GM21423 (cell line): ENCODE measurements at regions not wholly inside any gene's neighbourhood (a gene's known extent, or its start where the extent isn't known, plus 50 kb on each side); places are given as distances from the start of the nearest gene placed in this dataset.
"Not testable (repeated sequence)": the region's sequence is repeated elsewhere in the genome, so short reads cannot be mapped to it uniquely, and the experiment has no call there.

Experiments used
- ATAC-seq: cut with Tn5 transposase; IDR thresholded peaks from one replicate; pipeline ENCODE4 v1.9.1; 2021; ENCODE audit warnings: mild to moderate bottlenecking, moderate library complexity; ENCODE audit not compliant: unreplicated experiment

DNA sequence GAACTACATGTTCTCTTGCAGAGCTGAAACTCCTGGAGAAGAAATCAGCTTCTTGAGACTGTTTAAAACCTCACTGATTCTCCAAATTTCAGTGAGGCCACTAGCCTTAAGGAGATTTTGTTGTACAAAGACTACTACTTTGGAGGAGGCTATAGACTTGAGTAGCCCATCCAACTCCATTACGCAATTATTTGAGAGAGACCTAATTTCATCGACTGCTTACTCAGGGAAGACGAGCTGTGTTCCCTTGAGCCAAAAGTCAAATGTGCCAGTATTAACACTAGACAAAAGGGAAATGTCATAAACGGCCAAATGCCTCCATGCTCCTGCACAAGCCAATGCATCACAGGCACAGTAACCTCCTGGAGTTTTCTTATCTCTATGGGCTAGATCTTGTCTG is 182.8 kb upstream of the SESN3 start:
- ATAC-seq = no peak

- ATAC-seq = no peak
Measured at GRCh38 chr11:95413021-95413420, 182.0 kb upstream of the SESN3 start.

DNA sequence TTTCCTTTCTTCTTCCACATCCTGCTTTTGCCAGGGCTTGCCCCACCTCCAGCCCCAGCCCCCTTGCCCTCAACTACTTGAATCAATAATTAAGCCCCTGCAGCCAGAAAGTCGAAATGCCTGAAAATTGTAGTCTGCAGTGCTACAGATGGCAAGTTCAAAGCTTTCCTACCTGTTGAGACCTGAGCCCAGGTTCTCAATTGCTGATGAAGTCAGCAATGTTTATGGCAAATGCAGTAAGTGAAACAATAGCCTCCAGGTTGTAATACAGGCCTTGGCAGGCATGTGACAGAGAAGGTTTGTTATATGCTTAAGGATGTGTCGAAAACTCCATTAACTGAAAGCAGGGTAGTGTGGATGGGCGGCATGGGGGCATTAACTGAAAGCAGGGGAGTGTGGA is 181.1 kb upstream of the SESN3 start:
- no peak for ATAC-seq

DNA sequence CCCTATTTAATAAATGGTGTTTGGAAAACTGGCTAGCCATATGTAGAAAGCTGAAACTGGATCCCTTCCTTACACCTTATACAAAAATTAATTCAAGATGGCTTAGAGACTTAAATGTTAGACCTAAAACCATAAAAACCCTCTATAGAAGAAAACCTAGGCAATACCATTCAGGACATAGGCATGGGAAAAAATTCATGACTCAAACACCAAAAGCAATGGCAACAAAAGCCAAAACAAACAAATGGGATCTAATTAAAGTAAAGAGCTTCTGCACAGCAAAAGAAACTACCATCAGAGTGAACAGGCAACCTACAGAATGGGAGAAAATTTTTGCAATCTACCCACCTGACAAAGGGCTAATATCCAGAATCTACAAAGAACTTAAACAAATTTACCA is 179.7 kb upstream of the SESN3 start:
- not testable (repeated sequence) for ATAC-seq

GRCh38 chr11:95406271-95406670 is 175.3 kb upstream of the SESN3 start:
- no peak for ATAC-seq

DNA sequence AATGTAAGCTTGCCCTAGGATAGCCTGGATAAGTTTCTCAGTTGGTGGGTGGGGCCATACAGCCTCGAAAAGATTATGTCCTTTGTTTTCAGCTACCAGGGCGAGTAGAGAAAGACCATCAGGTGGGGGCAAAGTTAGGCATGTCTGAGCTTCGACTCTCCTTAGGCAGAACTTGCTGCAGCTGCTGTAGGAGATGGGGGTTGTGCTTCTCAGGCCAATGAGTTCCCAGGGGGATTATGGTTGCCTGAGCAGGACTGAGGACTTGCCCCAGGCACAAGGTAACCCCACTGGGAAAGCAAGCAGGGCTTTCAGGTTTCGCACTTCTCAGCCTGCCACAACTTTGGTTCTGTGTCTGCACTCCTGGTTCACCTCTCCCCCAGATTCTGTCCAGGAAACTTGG is 173.4 kb upstream of the SESN3 start:
- no peak for ATAC-seq

- no peak for ATAC-seq
Measured at GRCh38 chr11:95398437-95399112, 167.6 kb upstream of the SESN3 start.

- no peak for ATAC-seq
Measured at GRCh38 chr11:95392644-95393043, 161.6 kb upstream of the SESN3 start.

DNA sequence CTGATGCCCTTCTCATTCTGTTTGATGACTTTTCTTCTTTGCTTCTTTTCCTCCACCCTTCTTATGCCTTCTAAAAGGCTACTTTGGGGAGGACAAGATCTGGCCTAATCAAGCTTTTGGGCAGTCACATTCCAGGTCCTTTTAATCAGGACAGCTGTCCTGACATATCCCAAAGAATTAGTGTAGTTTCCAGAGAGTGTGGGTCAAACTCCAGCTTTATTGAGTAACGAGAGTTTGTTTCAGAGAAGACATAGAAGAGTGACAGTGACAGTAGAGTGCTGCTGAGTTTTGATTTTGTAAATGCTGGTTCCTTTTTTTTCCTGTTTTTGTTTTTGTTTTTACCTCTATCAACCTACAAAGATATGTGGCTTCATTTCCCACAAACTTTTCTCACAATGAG is 158.4 kb upstream of the SESN3 start:
- ATAC-seq = no peak

- ATAC-seq = no peak
Measured at GRCh38 chr11:95388086-95388485, 157.1 kb upstream of the SESN3 start.

DNA sequence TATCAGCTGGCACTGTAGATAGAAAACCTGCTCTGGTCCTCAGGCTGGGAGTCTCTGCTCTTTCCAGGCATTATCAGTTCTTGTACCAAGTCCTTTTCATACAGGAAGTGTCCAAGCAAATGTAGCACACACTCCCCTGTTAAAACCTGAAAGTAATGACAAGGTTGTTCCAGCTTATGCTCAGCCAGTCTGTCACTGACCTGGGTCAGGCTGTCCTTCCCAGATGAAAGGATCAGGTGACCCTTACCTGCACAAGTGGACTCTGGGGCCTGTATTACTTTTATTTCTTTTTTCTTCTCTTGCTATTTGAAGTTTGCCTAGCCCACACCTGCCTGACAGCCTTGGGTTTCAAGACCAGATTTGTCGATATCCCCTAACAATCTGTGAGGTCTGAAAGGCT is 156.3 kb upstream of the SESN3 start:
- ATAC-seq = no peak

DNA sequence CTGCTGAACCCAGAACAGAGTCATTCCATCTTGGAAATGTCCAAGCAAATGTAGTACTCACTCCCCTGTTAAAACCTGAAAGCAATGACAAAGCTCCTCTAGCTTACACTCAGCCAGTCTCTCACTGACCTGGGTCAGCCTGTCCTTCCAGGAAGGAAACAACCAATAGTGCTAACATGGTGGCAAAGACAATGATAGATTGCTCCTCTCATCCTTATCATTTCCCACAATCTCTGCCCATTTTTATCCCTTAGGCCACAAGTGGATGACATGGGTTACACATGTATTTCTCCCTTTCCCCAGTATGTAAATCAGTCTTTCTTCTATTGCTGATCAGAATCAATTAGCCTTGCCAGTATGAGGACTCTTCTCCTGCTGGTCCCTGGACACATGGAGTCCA is 154.6 kb upstream of the SESN3 start:
- ATAC-seq = no peak

DNA sequence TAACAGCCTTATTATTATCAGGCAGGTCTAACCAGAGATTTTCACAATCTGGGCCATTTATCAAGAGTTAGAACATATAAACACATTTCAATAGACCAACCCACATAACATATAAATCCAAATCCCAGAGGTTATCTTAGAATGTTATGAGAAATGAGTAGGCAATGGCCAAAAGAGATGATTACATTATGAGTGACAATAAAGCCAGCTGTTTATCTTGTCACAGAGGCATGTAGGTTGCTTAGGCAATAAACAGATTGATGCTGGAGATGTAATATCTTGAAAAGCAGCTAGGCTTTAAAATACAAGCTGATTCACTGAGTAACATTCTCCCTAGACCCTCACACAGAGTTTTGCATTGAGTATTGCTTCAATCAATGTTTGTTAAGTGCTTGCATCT is 148.5 kb upstream of the SESN3 start:
- no peak for ATAC-seq

DNA sequence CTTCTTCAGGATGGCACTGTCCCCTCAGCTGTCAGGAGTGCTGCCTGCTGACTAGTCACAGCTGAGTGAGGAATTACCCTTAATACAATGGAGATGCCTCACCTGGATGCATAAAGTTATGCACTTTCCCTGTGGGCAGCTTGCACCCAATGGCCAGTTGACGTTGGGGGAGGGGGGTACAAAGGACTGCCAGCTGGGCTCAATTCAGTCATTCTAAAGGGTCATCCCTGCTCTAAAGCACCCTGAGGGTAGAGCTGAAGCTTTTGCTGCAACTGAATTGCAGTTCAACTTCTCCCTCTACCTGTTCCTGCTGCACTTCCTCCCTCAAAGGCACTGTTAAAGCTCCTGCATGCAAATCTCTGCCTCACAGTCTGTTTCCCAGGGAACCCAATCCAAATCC is 147.8 kb upstream of the SESN3 start:
- ATAC-seq = no peak

DNA sequence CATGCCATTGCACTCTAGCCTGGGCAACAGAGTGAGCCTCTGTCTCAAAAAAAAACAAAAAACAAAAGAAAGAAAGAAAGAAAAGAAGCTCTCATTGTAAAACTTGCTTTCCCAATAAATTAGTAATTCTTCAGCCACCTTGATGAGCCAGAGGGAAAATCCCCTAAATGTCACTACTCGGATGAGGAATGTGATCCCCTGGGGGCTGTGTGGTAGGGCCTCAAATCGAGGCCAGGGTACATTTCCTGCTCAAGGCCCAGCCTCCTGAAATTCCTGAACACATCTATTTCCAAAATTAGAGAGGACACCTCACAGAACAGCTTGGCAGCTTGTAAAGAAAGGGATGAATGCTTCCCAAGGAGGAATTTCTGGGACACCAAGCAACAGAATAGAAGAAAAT is 147.1 kb upstream of the SESN3 start:
- ATAC-seq = no peak

DNA sequence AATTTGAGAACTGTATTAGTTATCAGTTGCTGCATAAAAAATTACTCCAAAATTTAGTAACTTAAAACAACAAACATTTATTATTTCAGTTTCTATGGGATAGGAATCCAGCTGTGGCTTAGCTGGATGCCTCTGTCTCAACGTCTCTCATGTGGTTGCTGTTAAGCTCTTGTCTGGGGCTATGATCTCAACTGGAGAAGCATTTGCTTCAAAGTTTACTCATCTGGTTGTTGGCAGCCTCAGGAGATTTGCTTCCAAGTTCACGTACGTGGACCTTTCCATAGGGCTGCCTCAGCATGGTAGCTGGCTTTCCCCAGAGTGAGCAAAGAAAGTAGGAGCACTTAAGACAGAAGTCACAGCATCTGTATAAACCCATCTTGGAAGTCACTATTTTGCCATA is 144.9 kb upstream of the SESN3 start:
- ATAC-seq = no peak

DNA sequence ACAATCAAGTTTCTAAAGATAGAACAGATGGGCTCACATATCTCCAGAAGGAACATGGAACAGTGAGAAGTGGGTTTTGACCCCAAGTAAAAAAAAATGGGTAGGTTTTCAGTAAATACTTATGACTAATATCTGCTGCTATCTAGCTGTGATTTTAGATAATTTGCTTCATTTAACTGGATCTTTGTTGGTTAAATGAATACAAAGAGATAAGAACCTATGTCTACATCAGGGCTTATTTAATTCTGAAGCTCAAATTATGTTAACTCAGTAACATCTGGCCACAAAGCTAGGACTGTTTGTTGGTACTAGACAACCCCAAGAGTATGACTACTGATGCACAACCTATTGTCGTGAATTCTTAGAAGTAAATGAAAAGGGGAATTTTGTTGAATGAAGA is 144.4 kb upstream of the SESN3 start:
- no peak for ATAC-seq

GRCh38 chr11:95374105-95374504 is 143.1 kb upstream of the SESN3 start:
- ATAC-seq = no peak

DNA sequence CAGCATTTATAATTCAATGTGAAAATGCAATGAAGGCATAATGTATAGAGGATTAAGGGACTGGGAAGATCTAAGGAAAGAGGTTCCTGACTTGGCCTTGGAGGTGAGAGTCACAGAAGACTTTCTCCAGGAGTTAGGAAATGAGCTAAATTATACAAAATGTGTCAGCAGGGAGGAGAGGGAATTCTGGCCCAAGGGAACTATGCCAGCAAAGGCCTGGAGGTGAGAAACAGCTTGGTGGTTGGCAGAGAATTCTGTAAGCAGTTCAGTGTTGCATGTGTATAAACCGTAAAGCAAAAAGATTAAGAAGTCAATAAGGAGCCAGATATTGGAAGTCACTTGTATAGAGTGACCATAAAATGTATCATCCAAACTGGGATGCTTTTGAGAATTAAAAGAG is 142.2 kb upstream of the SESN3 start:
- no peak for ATAC-seq

DNA sequence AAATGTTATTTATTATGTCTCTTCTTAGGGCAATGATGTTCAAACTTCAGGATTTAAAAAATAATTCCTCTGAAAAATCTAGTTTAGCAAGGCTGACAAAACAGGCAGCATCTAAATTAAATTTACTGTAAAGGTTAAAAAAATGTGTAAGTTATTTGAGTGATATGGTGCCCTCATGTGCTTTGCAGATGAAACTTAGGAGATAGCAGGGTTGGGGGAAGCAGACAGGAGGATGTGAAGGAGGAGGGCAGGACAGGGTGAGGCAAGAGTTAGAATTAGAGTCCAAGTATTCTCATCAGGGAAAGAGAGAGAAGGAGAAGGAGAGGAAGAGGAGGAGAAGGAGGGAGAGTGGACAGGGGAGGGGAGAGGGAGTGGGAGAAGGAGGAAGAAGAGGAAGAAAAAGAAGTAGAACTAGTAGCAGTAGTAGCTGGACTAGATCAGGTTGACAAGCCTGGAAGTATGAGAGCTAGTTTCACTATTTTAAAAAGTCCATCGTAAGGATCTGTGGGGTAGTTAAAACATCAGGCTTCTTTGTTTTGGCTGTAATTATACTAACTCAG is 141.2 kb upstream of the SESN3 start:
- ATAC-seq = no peak

- ATAC-seq = no peak
Measured at GRCh38 chr11:95371153-95371552, 140.2 kb upstream of the SESN3 start.

DNA sequence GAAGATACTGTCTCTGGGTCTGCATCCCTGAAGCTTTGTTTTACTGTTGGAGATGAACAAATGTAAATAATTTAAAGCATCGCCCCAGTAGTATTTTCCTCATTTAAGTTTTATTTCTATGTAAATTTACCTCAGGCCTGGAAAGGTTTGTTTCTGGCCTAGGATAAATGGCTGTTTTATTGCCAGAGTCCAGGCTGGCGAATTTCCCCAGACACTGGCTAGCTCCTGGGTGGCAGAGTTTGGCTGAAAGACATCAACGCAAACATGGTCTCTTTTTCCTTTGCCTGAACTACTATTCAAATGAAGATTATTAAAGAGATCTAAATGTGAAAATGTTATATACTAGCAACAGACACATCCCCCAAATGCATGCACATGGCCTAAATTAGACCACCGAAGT is 136.7 kb upstream of the SESN3 start:
- no peak for ATAC-seq

GRCh38 chr11:95365348-95365747 is 134.3 kb upstream of the SESN3 start:
- ATAC-seq = no peak
